ENCODE measurements at regions not wholly inside any gene's neighbourhood (a gene's known extent, or its start where the extent isn't known, plus 50 kb on each side); places are given as distances from the start of the nearest gene placed in this dataset.

GRCh38 chr7:110529175-110529574 is 561.8 kb upstream of the LRRN3 start:
- no peaks in the 10 kb centered on the region for H3K4me1 ChIP-seq (ENCODE audit: insufficient read depth, low read length)
- H3K4me3 ChIP-seq (ENCODE audit: insufficient read depth, low read length): no peak overlapping the region
- no peaks in the 10 kb centered on the region for H4K20me1 ChIP-seq (ENCODE audit: insufficient read depth, low read length)
- H3K79me2 ChIP-seq (ENCODE audit: insufficient read depth, low read length): no peaks in the 10 kb centered on the region
- no peak overlapping the region for H2AFZ ChIP-seq (ENCODE audit: low read length)
- no peaks in the 10 kb centered on the region for H3K36me3 ChIP-seq (ENCODE audit: insufficient read depth, low read length)
- no peak overlapping the region for H3K27ac ChIP-seq (ENCODE audit: low read depth, low read length)
- peaks cover 8% of the 10 kb centered on the region for H3K9me3 ChIP-seq (ENCODE audit: low read depth, low read length)
- no peak for TF ChIP-seq CTCF (IDR thresholded peaks at IDR 0.05; ENCODE audit: extremely low read depth, low read depth, low read length)
- H3K27me3 ChIP-seq (ENCODE audit: insufficient read depth, low read length): no peaks in the 10 kb centered on the region
- H3K4me2 ChIP-seq (ENCODE audit: insufficient read depth, low read length): no peak overlapping the region
- no peak for DNase-seq (ENCODE audit: insufficient read length, low spot score, missing footprints)

- Histone ChIP-seq H2AFZ (ENCODE audit: low read length) (no peak overlapping the region), H3K79me2 (ENCODE audit: insufficient read depth, low read length) (no peaks in the 10 kb centered on the region), H3K9me3 (ENCODE audit: low read depth, low read length) (peaks cover 4% of the 10 kb centered on the region), H3K4me3 (ENCODE audit: insufficient read depth, low read length) (no peak overlapping the region), H3K4me2 (ENCODE audit: insufficient read depth, low read length) (no peak overlapping the region), H3K4me1 (ENCODE audit: insufficient read depth, low read length) (no peaks in the 10 kb centered on the region), H3K27ac (ENCODE audit: low read depth, low read length) (no peak overlapping the region), H3K27me3 (ENCODE audit: insufficient read depth, low read length) (no peaks in the 10 kb centered on the region), H3K36me3 (ENCODE audit: insufficient read depth, low read length) (no peaks in the 10 kb centered on the region), H4K20me1 (ENCODE audit: insufficient read depth, low read length) (no peaks in the 10 kb centered on the region)
- TF ChIP-seq CTCF (IDR thresholded peaks at IDR 0.05; ENCODE audit: extremely low read depth, low read depth, low read length): no peak
- no peak for DNase-seq (ENCODE audit: insufficient read length, low spot score, missing footprints)
These were observed 559.7 kb upstream of the LRRN3 start for GRCh38 chr7:110531186-110531585.

GRCh38 chr7:110534241-110534931 is 556.5 kb upstream of the LRRN3 start:
- Histone ChIP-seq H3K4me2 (ENCODE audit: insufficient read depth, low read length) (no peak overlapping the region), H3K4me1 (ENCODE audit: insufficient read depth, low read length) (no peaks in the 10 kb centered on the region)
- no peak for DNase-seq (ENCODE audit: insufficient read length, low spot score, missing footprints)

GRCh38 chr7:110539216-110539615 is 551.7 kb upstream of the LRRN3 start:
- Histone ChIP-seq H4K20me1 (ENCODE audit: insufficient read depth, low read length) (no peaks in the 10 kb centered on the region), H3K27ac (ENCODE audit: low read depth, low read length) (no peak overlapping the region), H3K27me3 (ENCODE audit: insufficient read depth, low read length) (no peaks in the 10 kb centered on the region), H3K36me3 (ENCODE audit: insufficient read depth, low read length) (no peaks in the 10 kb centered on the region), H3K4me1 (ENCODE audit: insufficient read depth, low read length) (no peaks in the 10 kb centered on the region), H3K4me3 (ENCODE audit: insufficient read depth, low read length) (no peak overlapping the region), H3K4me2 (ENCODE audit: insufficient read depth, low read length) (no peak overlapping the region), H3K9me3 (ENCODE audit: low read depth, low read length) (no peaks in the 10 kb centered on the region), H3K79me2 (ENCODE audit: insufficient read depth, low read length) (no peaks in the 10 kb centered on the region), H2AFZ (ENCODE audit: low read length) (no peak overlapping the region)
- no peak for TF ChIP-seq CTCF (IDR thresholded peaks at IDR 0.05; ENCODE audit: extremely low read depth, low read depth, low read length)
- no peak for DNase-seq (ENCODE audit: insufficient read length, low spot score, missing footprints)

More at GRCh38 chr7:110534241-110534931, 556.5 kb upstream of the LRRN3 start:
- H4K20me1 ChIP-seq (ENCODE audit: insufficient read depth, low read length): no peaks in the 10 kb centered on the region
- no peak overlapping the region for H2AFZ ChIP-seq (ENCODE audit: low read length)
- no peaks in the 10 kb centered on the region for H3K36me3 ChIP-seq (ENCODE audit: insufficient read depth, low read length)
- peaks cover 4% of the 10 kb centered on the region for H3K9me3 ChIP-seq (ENCODE audit: low read depth, low read length)
- TF ChIP-seq CTCF (IDR thresholded peaks at IDR 0.05; ENCODE audit: extremely low read depth, low read depth, low read length): no peak
- H3K79me2 ChIP-seq (ENCODE audit: insufficient read depth, low read length): no peaks in the 10 kb centered on the region
- H3K4me3 ChIP-seq (ENCODE audit: insufficient read depth, low read length): no peak overlapping the region
- H3K27ac ChIP-seq (ENCODE audit: low read depth, low read length): no peak overlapping the region
- no peaks in the 10 kb centered on the region for H3K27me3 ChIP-seq (ENCODE audit: insufficient read depth, low read length)
